Lung (tissue), 11 donors: ENCODE measurements at regions not wholly inside any gene's neighbourhood (a gene's known extent, or its start where the extent isn't known, plus 50 kb on each side); places are given as distances from the start of the nearest gene placed in this dataset.

Source experiments
- ATAC-seq: fragments of 200-7000 bp; cut with Tn5 transposase; one replicate; pipeline ENCODE4 v1.9.1; 2020; ENCODE audit warnings: moderate number of reproducible peaks; ENCODE audit not compliant: insufficient read depth, low FRiP score
- DNase-seq, 3 donors: peaks; one replicate each; pipeline ENCODE4 v3.0.0-alpha.2; 2013 to 2017
- H3K27ac ChIP-seq, 2 donors: one replicate each; pipeline ENCODE4 v1.5.1; 2013; ENCODE audit warnings: mild to moderate bottlenecking in 2 of 2, moderate library complexity in 2 of 2, control low read depth in 1 of 2, inconsistent platforms in 1 of 2, low read depth in 1 of 2, low read length in 1 of 2
- H3K27me3 ChIP-seq, 3 donors: one replicate each; pipeline ENCODE4 v1.5.1; 2013; ENCODE audit warnings: low read length in 2 of 3; ENCODE audit not compliant: control insufficient read depth in 3 of 3, insufficient read depth in 3 of 3
- H3K36me3 ChIP-seq, 4 donors: one replicate each; pipeline ENCODE4 v1.5.1; 2013; ENCODE audit warnings: low read length in 4 of 4, mild to moderate bottlenecking in 1 of 4, moderate library complexity in 1 of 4; ENCODE audit not compliant: control insufficient read depth in 4 of 4, insufficient read depth in 4 of 4
- H3K4me1 ChIP-seq, 5 donors: one replicate each; pipeline ENCODE4 v1.5.1; 2013; ENCODE audit warnings: low read length in 5 of 5, mild to moderate bottlenecking in 2 of 5, moderate library complexity in 1 of 5; ENCODE audit not compliant: control insufficient read depth in 5 of 5, insufficient read depth in 5 of 5
- H3K4me3 ChIP-seq: one replicate; pipeline ENCODE4 v1.5.1; 2013; ENCODE audit warnings: mild to moderate bottlenecking, control low read depth, moderate library complexity
- H3K9ac ChIP-seq, 2 donors: one replicate each; pipeline ENCODE4 v1.5.1; 2013; ENCODE audit warnings: low read length in 2 of 2, control low read depth in 1 of 2; ENCODE audit not compliant: insufficient read depth in 1 of 2
- H3K9me3 ChIP-seq, 4 donors: one replicate each; pipeline ENCODE4 v1.5.1; 2013; ENCODE audit warnings: low read length in 3 of 4, mild to moderate bottlenecking in 1 of 4, moderate library complexity in 1 of 4; ENCODE audit not compliant: control insufficient read depth in 4 of 4, insufficient read depth in 3 of 4
- CTCF ChIP-seq: IDR thresholded peaks from 2 replicates; pipeline ENCODE4 v1.5.1; 2012; ENCODE audit warnings: mild to moderate bottlenecking; ENCODE audit errors: control extremely low read depth, extremely low read depth
- WGBS, 2 donors: extraction: QIAGEN DNeasy Blood & Tissue Kit; methylation state at CpG; one replicate each; pipeline ENCODE4 v1.1.7; 2013; 5-methylcytosine and 5-hydroxymethylcytosine counted together
- donor health status: control.
- donor health status: control.
- donor health status: Bipolar disorder and iron deficiency.
- donor health status: healthy.
- donor health status: DM: yes; HTN: yes; CAD: no.

GRCh38 chr9:22374051-22374450 lies 72.6 kb upstream of the DMRTA1 start:
- ATAC-seq: no peak
- Histone ChIP-seq H3K4me1 (no peaks in the 10 kb centered on the region), H3K4me3 (no peak overlapping the region), H3K9ac (no peak overlapping the region), H3K27me3 (no peaks in the 10 kb centered on the region), H3K27ac (no peak overlapping the region), H3K9me3 (no peaks in the 10 kb centered on the region), H3K36me3 (no peaks in the 10 kb centered on the region)
- DNase-seq: no peak
- 50 to 51% methylated on average over 2 of the region's 2 CpGs for WGBS, 2 donors
- TF ChIP-seq CTCF: no peak

- no peaks in the 10 kb centered on the region for H3K36me3 ChIP-seq
- H3K4me1 ChIP-seq: no peaks in the 10 kb centered on the region
- H3K27ac ChIP-seq: no peak overlapping the region
- peaks cover 0 to 3% (median 0%) of the 10 kb centered on the region in 4 donors for H3K9me3 ChIP-seq
- no peak overlapping the region for H3K9ac ChIP-seq
- TF ChIP-seq CTCF: no peak
- no peak for ATAC-seq
- H3K27me3 ChIP-seq: no peaks in the 10 kb centered on the region
- 69 to 76% methylated on average over 5 of the region's 5 CpGs for WGBS, 2 donors
- H3K4me3 ChIP-seq: no peak overlapping the region
- no peak for DNase-seq
These were observed 67.4 kb upstream of the DMRTA1 start for GRCh38 chr9:22379272-22379671.

GRCh38 chr9:22381170-22381569 lies 65.5 kb upstream of the DMRTA1 start:
- 23 to 27% methylated on average over 1 of the region's 1 CpG for WGBS, 2 donors
- H3K4me3 ChIP-seq: no peak overlapping the region
- H3K4me1 ChIP-seq: no peaks in the 10 kb centered on the region
- no peaks in the 10 kb centered on the region for H3K27me3 ChIP-seq
- peaks cover 0 to 3% (median 0%) of the 10 kb centered on the region in 4 donors for H3K9me3 ChIP-seq
- no peak overlapping the region for H3K27ac ChIP-seq
- TF ChIP-seq CTCF: no peak
- ATAC-seq: no peak
- no peak for DNase-seq
- no peaks in the 10 kb centered on the region for H3K36me3 ChIP-seq
- no peak overlapping the region for H3K9ac ChIP-seq

- Histone ChIP-seq H3K4me1 (no peaks in the 10 kb centered on the region), H3K27ac (no peak overlapping the region), H3K9ac (no peak overlapping the region), H3K27me3 (no peaks in the 10 kb centered on the region), H3K9me3 (peaks cover 0 to 3% (median 0%) of the 10 kb centered on the region in 4 donors), H3K4me3 (no peak overlapping the region), H3K36me3 (no peaks in the 10 kb centered on the region)
- ATAC-seq (no peak), DNase-seq (no peak)
- TF ChIP-seq CTCF: no peak
- 72 to 87% methylated on average over 2 of the region's 2 CpGs for WGBS, 2 donors
These were observed 64.3 kb upstream of the DMRTA1 start for GRCh38 chr9:22382331-22382730.
